Common myeloid progenitor, CD34-positive (primary cell): ENCODE measurements at regions not wholly inside any gene's neighbourhood (a gene's known extent, or its start where the extent isn't known, plus 50 kb on each side); places are given as distances from the start of the nearest gene placed in this dataset.

Source experiments
- CTCF ChIA-PET: fragments of 350-600 bp; sonication (Branson Sonifier 250); formaldehyde crosslinking; loops from one replicate; lab custom pipeline; 2021; ENCODE audit warnings: antibody characterized with exemption; lab: Charles Lee
- POLR2A ChIA-PET: fragments of 350-600 bp; sonication (Branson Sonifier 250); formaldehyde crosslinking; loops from one replicate; lab custom pipeline; 2021; ENCODE audit warnings: antibody characterized with exemption; lab: Charles Lee
- DNase-seq, 3 donors: peaks; one replicate each; pipeline versions ENCODE4 v3.0.0 to v3.0.0-alpha.2; 2013
- H3K27ac ChIP-seq, 2 experiments: 1 replicate in 1 of 2; 2 replicates in 1 of 2; pipeline ENCODE4 v1.7.0; 2013; ENCODE audit warnings: inconsistent platforms in 2 of 2, low read length in 2 of 2, mild to moderate bottlenecking in 2 of 2, low read depth in 1 of 2, moderate library complexity in 1 of 2; ENCODE audit not compliant: severe bottlenecking in 2 of 2, insufficient read depth in 1 of 2, poor library complexity in 1 of 2
- H3K27me3 ChIP-seq, 5 experiments: replicated peaks in 2 of 5; 1 replicate in 3 of 5; 2 replicates in 2 of 5; pipeline versions ENCODE4 v1.6.1 to v1.7.0; 2013; ENCODE audit warnings: low read length in 4 of 5, mild to moderate bottlenecking in 2 of 5, moderate library complexity in 2 of 5, inconsistent platforms in 1 of 5; ENCODE audit not compliant: insufficient read depth in 5 of 5, control insufficient read depth in 4 of 5
- H3K36me3 ChIP-seq, 4 experiments: 1 replicate in 2 of 4; 2 replicates in 2 of 4; pipeline versions ENCODE4 v1.6.1 to v1.7.0; 2013; ENCODE audit warnings: low read length in 3 of 4, control low read depth in 1 of 4, mild to moderate bottlenecking in 1 of 4; ENCODE audit not compliant: control insufficient read depth in 4 of 4, insufficient read depth in 4 of 4
- H3K4me1 ChIP-seq, 4 experiments: 1 replicate in 3 of 4; 2 replicates in 1 of 4; pipeline versions ENCODE4 v1.6.1 to v1.7.1; 2013; ENCODE audit warnings: low read length in 3 of 4, mild to moderate bottlenecking in 3 of 4, control low read depth in 1 of 4, inconsistent platforms in 1 of 4, moderate library complexity in 1 of 4; ENCODE audit not compliant: control insufficient read depth in 4 of 4, insufficient read depth in 4 of 4; ENCODE audit errors: control extremely low read depth in 1 of 4
- H3K4me3 ChIP-seq, 7 experiments: 1 replicate in 4 of 7; 2 replicates in 3 of 7; pipeline versions ENCODE4 v1.5.1 to v1.7.0; 2013; ENCODE audit warnings: mild to moderate bottlenecking in 7 of 7, low read length in 6 of 7, moderate library complexity in 6 of 7, inconsistent platforms in 2 of 7, low read depth in 2 of 7, control low read depth in 1 of 7; ENCODE audit not compliant: insufficient read depth in 4 of 7, control insufficient read depth in 1 of 7; ENCODE audit errors: extremely low read depth in 1 of 7
- H3K9me3 ChIP-seq, 5 experiments: 1 replicate in 4 of 5; 2 replicates in 1 of 5; pipeline versions ENCODE4 v1.6.1 to v1.7.1; 2013; ENCODE audit warnings: low read length in 4 of 5, mild to moderate bottlenecking in 2 of 5, inconsistent platforms in 1 of 5, low read depth in 1 of 5, moderate library complexity in 1 of 5; ENCODE audit not compliant: control insufficient read depth in 4 of 5, insufficient read depth in 2 of 5; ENCODE audit errors: control extremely low read depth in 1 of 5
- WGBS: methylation state at CpG from one replicate; pipeline ENCODE4 v1.1.5; 2013; ENCODE audit not compliant: insufficient coverage; 5-methylcytosine and 5-hydroxymethylcytosine counted together

GRCh38 chr14:26199590-26200370, 398.1 kb downstream of the NOVA1 start:
- WGBS = 17% methylated on average over 4 of the region's 6 CpGs
- Histone ChIP-seq H3K9me3 (no peaks in the 10 kb centered on the region), H3K27ac (no peak overlapping the region), H3K4me3 (no peak overlapping the region), H3K4me1 (peaks cover 0 to 4% (median 1%) of the 10 kb centered on the region in 4 experiments), H3K27me3 (peaks cover 3 to 90% (median 46%) of the 10 kb centered on the region in 5 experiments), H3K36me3 (no peaks in the 10 kb centered on the region)
- DNase-seq = peak; percentile 77 to 94 (median 93)
- ChIA-PET CTCF (no interaction called here), POLR2A (no interaction called here)

- ChIA-PET CTCF (interaction anchor here (1.5 kb wide), 1 partner anchor 13 kb away, joined by 3 read pairs; no protein-coding TSS in a partner anchor), POLR2A (no interaction called here)
- H3K36me3 ChIP-seq = no peaks in the 10 kb centered on the region
- H3K4me1 ChIP-seq = no peaks in the 10 kb centered on the region
- H3K27me3 ChIP-seq = peaks cover 3 to 90% (median 43%) of the 10 kb centered on the region in 5 experiments
- no peak overlapping the region for H3K27ac ChIP-seq
- H3K9me3 ChIP-seq = peaks cover 0 to 3% (median 0%) of the 10 kb centered on the region in 5 experiments
- WGBS = 0% methylated on average over 1 of the region's 2 CpGs
- no peak for DNase-seq
- no peak overlapping the region for H3K4me3 ChIP-seq
These were observed 398.7 kb downstream of the NOVA1 start for GRCh38 chr14:26199096-26199495.

GRCh38 chr14:26194816-26195215, 403.0 kb downstream of the NOVA1 start:
- 100% methylated on average over 1 of the region's 1 CpG for WGBS
- Histone ChIP-seq H3K27me3 (peaks cover 6 to 92% (median 46%) of the 10 kb centered on the region in 5 experiments), H3K27ac (no peak overlapping the region), H3K9me3 (peaks cover 0 to 8% (median 3%) of the 10 kb centered on the region in 5 experiments), H3K36me3 (no peaks in the 10 kb centered on the region), H3K4me3 (no peak overlapping the region), H3K4me1 (no peaks in the 10 kb centered on the region)
- CTCF ChIA-PET = interaction anchor here (0.6 to 1.5 kb wide), 2 partner anchors 9 to 1384 kb away, joined by 3 to 4 read pairs; no protein-coding TSS in a partner anchor
- no peak for DNase-seq
- POLR2A ChIA-PET = no interaction called here

- peaks cover 10 to 98% (median 49%) of the 10 kb centered on the region in 5 experiments for H3K27me3 ChIP-seq
- no CpG with 5 or more reads among the region's 1 CpG for WGBS
- no peak for DNase-seq
- no peaks in the 10 kb centered on the region for H3K36me3 ChIP-seq
- H3K4me1 ChIP-seq = no peaks in the 10 kb centered on the region
- no peak overlapping the region for H3K4me3 ChIP-seq
- H3K27ac ChIP-seq = no peak overlapping the region
- peaks cover 0 to 8% (median 3%) of the 10 kb centered on the region in 5 experiments for H3K9me3 ChIP-seq
- CTCF ChIA-PET = interaction anchor here (0.7 to 1.3 kb wide), 4 partner anchors 18 to 31 kb away, joined by 3 read pairs; no protein-coding TSS in a partner anchor
- POLR2A ChIA-PET = interaction anchor here (0.9 kb wide), 1 partner anchor 19 kb away, joined by 3 read pairs; no protein-coding TSS in a partner anchor
These were observed 406.2 kb downstream of the NOVA1 start for GRCh38 chr14:26191671-26192070.

GRCh38 chr14:26191123-26191522, 406.7 kb downstream of the NOVA1 start:
- 75% methylated on average over 4 of the region's 4 CpGs for WGBS
- peaks cover 10 to 93% (median 47%) of the 10 kb centered on the region in 5 experiments for H3K27me3 ChIP-seq
- no peaks in the 10 kb centered on the region for H3K36me3 ChIP-seq
- CTCF ChIA-PET = interaction anchor here (1.0 to 1.1 kb wide), 2 partner anchors 17 to 31 kb away, joined by 3 read pairs; no protein-coding TSS in a partner anchor
- POLR2A ChIA-PET = no interaction called here
- H3K4me3 ChIP-seq = no peak overlapping the region
- H3K4me1 ChIP-seq = no peaks in the 10 kb centered on the region
- DNase-seq = no peak
- peaks cover 0 to 8% (median 3%) of the 10 kb centered on the region in 5 experiments for H3K9me3 ChIP-seq
- H3K27ac ChIP-seq = no peak overlapping the region

- CTCF ChIA-PET = interaction anchor here (0.6 to 1.1 kb wide), 3 partner anchors 17 to 127 kb away, joined by 3 read pairs; no protein-coding TSS in a partner anchor
- H3K36me3 ChIP-seq = no peaks in the 10 kb centered on the region
- H3K27me3 ChIP-seq = peaks cover 7 to 93% (median 44%) of the 10 kb centered on the region in 5 experiments
These were observed 407.2 kb downstream of the NOVA1 start for GRCh38 chr14:26190646-26191045.

More at GRCh38 chr14:26190646-26191045, 407.2 kb downstream of the NOVA1 start:
- no peak overlapping the region for H3K4me3 ChIP-seq
- 100% methylated on average over 1 of the region's 2 CpGs for WGBS
- POLR2A ChIA-PET = no interaction called here
- DNase-seq = no peak
- H3K4me1 ChIP-seq = no peaks in the 10 kb centered on the region
- H3K27ac ChIP-seq = no peak overlapping the region
- H3K9me3 ChIP-seq = peaks cover 0 to 8% (median 3%) of the 10 kb centered on the region in 5 experiments
